NOMO-1 (cell line): ENCODE measurements at regions not wholly inside any gene's neighbourhood (a gene's known extent, or its start where the extent isn't known, plus 50 kb on each side); places are given as distances from the start of the nearest gene placed in this dataset.

Experiments
- DNase-seq, 2 experiments: peaks; one replicate each; lab custom pipeline; 2025; ENCODE audit not compliant: unreplicated experiment in 2 of 2; lab: John Stamatoyannopoulos, UW

DNA sequence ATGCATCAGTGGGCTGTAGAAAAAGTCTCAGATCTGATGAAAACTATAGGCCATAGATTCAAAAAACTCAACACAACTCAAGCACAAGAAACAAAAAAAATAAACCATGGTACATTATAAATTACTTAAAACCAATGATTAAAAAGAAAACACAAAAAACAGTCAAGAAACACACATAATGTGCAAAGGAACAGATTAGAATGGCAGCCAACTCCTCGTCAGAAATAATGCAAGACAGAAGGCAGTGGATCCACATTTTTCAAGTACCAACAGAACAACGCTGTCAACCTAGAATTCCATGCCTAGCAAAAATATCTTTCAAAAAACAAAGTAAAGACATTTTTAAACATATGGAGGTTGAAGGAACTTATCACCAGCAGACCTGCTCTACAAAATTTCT is 69.7 kb downstream of the PSMB1 start:
- no peak for DNase-seq

DNA sequence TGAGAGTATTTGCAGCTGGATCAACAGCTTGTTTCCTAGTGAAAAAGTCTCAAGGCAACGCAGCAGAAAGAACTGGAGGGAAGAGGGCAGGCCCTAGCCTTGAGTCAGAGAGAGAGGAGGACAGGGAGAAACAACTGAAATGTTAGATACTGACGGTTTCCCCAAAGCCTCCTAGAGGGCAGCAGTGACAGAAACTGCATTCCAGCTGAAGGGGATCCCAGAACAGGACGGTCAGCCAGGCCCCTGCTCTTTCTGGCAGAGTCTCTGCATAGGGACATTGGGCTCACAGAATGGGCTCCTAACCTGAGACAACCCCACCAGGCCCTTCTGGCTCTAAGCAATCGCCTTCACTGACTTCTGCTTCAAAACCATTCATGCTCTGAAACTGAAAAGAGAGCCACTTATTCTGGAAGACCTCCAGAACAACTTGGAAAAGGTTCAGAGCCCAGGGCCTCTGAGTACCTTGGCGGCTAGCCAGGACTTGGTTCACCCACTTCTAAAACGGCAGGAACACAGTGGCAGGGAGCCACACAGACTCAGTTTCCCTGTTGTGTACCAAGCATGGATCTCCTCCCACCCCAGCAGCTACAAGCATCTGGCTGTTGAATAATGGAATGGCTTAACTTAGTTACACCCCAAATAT is 72.9 kb downstream of the PSMB1 start:
- DNase-seq, result no peak

DNA sequence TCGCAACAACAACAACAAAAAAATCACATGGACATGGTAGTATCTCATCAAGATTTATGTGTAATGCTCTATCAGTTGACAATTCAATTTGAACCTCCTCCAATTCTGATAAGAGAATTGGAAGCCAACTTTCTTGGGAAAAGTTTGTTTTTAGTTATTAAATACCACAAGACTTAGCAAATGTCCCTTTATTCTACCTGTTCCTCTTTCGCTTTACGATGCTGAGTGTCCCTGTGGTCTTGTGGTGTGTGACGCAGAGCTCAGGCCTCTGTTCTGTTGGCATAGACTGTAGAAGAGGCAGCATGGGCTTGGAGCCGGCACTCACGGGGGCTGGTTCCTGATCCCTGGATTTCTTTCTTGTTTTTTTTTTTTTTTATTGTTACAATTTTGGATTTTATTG is 76.7 kb downstream of the PSMB1 start:
- peak; percentile 84 to 95 for DNase-seq

DNA sequence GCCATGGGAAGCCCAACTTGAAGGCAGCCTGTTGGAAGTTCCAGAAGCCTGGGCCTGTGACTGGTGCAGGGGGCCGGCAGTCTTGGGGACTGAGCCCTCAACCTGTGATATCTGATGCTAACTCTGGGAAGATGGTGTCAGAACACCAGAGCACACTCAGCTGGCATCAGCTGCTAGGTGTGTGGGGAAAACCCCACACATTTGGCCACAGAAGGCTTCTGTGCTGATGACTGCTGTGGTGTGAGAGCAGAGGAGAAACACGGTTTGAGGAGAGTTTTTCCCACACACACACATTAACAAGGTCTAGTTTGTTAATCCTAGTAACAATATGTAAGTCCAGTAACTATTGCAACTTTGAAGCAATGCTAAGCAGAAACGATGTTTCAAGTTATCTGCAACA is 78.0 kb downstream of the PSMB1 start:
- no peak for DNase-seq

DNA sequence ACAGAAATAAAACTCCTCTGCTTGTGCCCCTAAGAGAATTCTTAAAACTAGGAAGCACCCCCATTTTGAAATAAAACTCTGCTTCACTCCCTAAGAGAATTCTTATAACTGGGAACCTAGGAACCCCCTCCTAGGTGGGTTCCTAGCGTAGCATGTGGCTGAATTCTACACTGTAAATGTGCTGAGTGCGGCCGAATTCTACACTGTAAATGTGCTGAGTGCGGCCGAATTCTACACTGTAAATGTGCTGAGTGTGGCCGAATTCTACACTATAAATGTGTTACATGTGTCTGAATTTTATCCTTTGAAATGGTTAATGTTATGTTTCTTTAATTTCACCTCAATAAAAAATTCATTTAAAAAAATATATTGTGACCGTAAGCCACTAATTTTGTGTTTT is 79.3 kb downstream of the PSMB1 start:
- DNase-seq, result no peak

DNA sequence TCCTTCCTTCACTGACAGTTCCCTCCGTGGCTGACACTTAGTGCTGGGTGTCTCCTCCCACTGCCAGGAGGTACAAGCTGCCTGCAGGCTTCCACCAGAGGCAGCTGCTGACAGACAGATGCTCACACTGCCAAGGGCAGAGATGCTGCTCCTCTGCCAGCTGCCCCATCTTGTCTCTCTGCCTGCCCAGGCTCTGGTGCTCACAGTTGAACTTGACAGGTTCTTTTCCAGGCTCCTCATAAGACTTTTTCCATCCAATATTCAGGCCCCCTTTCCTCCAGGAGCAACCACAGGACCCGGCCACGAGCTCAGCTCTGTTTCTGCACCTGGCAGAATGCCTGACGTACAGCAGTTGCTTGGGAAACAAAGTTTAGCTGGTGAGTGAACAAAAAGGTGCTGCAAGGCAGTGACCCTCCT is 79.8 kb downstream of the PSMB1 start:
- no peak for DNase-seq

DNA sequence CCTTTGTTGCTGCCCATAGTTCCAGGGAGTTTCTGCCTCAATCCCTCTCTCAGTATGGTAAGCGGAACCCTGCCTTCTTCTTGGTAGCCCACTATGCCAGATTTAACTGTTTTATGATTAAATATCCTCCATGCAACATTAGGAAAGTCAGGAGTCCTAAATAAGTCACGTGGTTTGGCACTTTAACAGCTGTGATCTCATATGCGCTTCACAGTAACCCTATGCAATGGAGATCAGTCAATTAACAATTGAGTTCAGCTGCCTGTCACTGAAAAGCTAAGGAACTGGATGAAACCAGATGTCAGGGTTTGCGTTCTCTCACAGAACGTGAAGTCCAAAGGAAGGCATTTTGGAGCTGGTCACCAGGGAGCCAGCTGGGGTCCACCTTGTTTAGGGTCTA is 81.6 kb downstream of the PSMB1 start:
- no peak for DNase-seq

DNA sequence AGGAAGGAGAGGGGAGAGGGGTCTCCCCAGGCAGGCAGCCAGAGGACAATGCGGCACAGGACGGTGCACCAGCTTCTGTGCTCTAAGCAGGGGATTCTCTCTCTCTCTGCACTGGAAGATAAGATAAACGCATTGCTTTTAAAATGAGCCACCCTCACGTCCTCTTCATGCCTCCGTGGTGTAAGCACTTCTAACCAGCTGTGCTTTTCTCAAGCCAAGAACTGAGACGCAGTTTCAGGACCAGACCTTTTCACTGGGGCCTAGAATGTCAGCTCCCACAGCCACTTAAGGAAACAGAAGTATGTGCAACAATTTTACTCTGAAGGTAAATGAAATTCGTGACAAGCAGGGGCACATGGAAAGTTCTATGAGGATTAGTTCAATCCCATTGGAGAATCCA is 82.4 kb downstream of the PSMB1 start:
- DNase-seq, result no peak

DNA sequence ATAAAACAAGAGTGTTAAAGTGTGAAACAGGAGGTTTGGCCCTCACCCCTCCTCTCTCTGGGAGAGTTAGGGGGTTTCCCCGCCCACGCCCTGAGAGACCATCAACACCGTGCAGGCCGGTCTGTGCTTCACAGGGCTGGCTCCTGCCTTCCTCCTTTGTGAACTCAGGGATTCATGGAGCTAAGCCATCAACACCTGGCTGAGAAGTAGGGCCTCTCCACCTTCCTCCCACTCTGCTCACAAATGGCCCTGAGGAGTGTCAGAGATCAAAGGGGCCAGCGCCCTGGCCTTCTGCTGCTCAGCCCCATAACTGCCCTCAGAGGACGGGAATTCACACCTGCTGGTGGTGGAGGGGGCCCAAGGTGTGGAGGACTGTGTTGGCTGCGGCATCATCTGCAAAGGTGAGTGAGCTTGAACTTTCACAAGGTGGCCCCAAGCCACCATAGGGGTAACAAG is 88.6 kb downstream of the PSMB1 start:
- DNase-seq, result no peak

DNA sequence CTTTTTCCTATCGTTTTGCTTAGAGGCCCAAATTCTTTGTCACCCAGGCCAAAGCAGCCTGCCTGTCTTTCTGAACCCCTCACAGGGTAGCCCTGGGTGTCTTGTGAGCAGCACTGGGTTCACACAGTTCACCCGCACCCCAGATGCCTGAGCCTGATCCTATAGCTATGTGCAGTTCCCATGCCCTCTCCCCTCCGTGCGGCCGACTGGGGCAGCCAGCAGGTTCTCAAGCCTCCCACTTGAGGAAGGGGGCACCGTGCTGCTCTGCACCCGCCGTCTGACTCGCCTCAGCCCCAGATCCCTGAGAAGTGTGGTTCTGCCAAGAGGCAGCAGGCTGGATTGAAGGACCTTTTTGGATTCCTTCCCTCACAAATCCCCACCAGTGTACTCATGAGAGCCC is 89.0 kb downstream of the PSMB1 start:
- DNase-seq, result no peak

DNA sequence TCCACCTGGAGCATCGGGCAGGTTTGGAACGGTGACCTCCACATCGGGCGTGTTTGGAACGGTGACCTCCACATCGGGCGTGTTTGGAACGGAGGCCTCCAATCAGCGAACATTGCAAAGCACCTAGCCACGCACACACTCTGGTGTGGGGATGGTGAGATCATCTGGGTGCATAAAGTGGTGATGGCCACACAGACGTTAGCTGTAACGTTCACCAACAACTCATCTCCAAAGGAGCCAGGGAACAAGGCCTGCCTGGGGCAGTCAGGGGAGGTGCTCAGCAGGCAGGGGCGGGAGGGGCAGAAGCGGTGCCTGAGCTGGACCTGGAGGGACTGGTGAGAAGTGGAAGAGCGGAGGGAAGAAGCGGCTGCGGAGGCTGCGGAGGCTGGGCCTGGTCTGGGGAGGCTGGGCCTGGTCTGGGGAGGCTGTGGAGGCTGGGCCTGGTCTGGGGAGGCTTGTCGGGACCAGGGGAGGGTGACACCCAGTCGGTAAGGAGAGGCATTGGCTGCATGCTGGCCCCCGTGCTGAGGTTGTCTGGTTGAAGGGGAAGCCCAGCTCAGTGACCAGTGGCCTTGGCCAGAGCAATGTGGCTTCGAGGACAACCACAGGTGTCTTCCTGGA is 89.9 kb downstream of the PSMB1 start:
- DNase-seq, result no peak

DNA sequence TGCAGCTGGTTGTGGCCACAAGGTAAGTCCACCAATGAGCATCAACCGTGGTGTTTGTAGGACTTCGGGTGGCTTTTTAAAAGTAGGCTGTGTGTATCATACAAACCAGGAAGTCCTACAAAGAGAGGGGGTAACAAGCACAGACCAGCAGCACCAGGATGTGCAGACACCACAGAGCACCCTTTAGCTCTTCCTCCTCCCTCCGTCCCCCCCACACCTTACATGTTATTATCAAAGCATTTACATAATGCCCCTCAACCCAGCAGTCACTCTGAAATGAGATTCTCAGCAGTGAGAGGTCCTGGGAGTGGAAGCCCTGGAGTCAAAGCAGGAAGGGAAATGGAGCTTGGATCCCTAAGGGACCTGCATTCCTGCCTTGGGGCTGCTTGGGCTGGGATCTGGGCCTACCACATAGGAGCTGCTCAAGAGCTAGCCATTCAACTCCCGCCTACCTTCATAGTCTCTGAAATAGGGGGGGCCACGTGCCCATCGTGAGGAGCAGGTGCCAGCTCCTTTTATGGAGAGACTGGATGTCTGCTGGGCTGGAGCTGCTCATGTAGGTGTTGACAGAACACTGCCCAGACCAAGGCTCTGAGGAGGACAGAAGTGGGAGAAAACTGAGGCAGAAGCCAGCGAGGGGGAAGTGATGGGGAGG is 90.6 kb downstream of the PSMB1 start:
- no peak for DNase-seq

DNA sequence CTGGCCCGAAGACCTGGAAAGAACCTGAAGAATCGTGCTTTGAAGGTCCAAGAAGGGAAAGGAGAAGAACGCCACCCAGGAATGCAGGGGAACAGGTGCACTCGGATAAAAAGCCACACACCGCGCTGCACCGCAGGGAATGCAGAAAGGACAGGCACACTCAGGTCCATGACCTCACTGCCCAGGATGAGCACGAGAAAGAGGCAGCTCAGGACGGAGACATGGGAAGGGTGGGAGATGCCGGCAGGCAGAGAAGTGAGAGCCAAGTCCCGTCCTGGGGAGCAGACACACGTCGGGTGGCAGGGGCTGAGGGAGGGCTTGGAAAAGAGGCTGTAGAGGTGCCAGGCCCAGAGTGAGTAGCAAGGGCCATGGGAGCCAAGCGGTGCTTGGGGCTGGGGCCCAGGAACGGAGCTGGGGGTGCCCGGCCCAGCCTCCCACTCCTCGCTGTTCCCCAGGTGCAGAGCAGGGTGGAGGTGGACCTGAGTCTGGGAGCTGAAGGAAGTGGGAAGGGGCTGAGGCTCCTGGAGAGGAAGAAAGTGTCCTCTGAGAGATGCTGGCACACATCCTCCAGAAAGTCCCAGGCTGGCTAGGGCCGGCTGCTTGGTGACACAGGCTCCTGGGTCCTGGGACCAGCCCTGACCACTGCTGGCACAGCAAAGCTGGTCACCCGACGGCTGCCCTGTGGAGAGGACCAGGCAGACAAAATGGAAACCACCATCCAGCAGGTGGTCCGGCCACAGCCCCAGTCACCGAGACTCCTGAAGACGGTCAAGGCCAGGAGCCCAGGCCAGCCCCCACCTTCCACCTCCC is 91.3 kb downstream of the PSMB1 start:
- no peak for DNase-seq

DNA sequence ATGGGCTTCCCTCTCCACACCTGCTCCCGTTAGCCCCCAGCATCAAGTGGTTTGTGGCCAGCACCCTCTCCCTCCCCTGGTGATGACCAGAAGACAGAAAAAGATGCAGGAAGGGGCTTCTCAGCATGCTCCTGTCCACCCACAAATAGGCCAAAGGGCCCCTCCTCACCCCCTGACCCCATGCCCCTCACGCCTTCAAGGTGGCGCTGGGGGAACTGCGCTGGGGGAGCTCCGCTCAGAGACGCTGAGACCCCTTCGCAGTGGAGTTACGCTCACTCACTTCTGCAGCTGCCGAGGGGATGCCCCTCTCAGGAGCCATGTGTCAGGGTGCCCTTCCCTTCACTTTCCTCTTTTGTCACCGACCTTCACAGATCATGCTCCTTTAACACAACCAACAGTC is 92.0 kb downstream of the PSMB1 start:
- DNase-seq, result no peak

DNA sequence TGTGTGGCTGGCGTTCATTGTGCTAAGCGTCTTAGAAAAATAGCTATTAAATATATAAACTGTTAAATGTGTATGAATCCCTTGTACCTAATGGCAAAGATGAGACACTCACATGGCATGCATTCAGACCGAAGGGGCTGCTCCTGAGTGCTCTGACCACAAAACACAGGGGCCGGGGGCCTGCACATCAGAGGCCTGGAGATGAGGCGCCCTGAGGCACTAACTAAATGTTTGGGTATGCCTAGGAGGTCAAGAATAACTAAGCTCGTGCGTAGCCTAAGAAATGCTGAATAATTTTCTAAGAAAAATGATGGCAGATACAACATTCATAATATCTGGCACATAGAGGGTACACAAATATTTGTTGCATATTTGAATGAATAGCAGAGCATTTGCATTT is 92.5 kb downstream of the PSMB1 start:
- no peak for DNase-seq

DNA sequence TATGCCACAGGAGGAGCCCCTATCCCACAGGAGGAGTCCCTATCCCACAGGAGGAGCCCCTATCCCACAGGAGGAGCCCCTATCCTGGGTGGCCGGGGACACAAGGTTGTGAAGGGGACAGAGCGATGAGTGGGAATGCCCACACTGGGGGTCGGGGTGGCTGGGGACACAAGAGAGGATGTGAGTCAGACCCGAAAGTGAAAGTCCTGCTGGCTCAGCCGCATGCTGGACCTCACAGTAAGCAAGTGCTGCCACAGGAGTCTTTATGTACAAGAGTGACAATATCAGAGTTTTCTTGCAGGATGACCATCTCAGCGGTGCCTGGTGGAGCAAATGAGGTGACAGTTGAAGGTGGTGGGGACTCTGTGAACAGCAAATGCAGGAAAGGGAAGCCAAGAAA is 93.7 kb downstream of the PSMB1 start:
- DNase-seq, result peak; percentile 39 to 80

DNA sequence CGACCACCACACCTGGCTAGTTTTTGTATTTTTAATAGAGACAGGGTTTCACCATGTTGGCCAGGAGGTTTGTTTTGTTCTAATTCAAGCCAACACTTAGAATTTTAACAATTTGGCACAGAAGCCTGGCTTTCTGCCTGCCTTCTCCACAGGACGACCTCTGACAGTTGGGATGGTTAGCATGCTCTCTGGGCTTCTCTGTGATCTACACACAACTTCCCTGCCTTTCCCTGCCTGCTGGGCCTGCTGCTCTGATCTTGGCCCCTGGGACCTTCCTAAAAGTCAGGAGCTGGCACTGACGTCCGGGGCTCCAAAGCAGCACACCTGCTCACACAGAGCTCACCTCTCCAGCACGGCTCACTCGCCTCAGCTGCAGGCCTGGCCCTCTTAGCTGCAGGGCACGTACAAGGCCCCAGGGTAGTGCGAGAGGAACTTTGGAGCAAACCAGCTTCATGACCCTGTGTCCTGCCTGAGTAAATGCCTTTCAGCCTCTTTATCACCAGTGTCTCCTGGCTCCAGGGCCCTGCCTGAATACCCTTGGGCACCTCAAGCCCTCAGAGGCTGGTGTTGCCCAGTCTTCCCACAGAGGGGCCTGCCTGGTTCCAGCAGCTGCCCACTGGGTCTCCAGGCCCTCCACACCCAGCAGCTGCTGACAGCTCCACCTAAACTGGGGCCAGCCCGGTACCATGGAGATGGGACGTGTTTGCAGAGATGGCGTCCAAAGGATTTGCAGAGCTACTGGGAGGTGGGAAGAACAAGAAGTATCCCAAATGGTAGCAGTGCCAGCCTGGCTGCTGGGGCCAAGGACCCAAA is 96.0 kb downstream of the PSMB1 start:
- DNase-seq, result no peak
